Aorta (tissue), 5 donors: ENCODE measurements at regions not wholly inside any gene's neighbourhood (a gene's known extent, or its start where the extent isn't known, plus 50 kb on each side); places are given as distances from the start of the nearest gene placed in this dataset.

Source experiments
- ATAC-seq: fragments of 200-7000 bp; cut with Tn5 transposase; one replicate; pipeline ENCODE4 v1.9.1; 2022; ENCODE audit warnings: moderate library complexity; ENCODE audit not compliant: low FRiP score
- DNase-seq, 2 donors: peaks; one replicate each; pipeline ENCODE4 v3.0.0-alpha.2; 2020
- H3K27ac ChIP-seq, 2 donors: one replicate each; pipeline ENCODE4 v1.5.1; 2013; ENCODE audit warnings: low read length in 2 of 2, mild to moderate bottlenecking in 2 of 2, moderate library complexity in 2 of 2, control low read depth in 1 of 2, inconsistent platforms in 1 of 2, low read depth in 1 of 2
- H3K27me3 ChIP-seq, 2 donors: one replicate each; pipeline ENCODE4 v1.6.1; 2013; ENCODE audit warnings: control low read depth in 1 of 2, low read length in 1 of 2, mild to moderate bottlenecking in 1 of 2, moderate library complexity in 1 of 2; ENCODE audit not compliant: insufficient read depth in 2 of 2, control insufficient read depth in 1 of 2
- H3K36me3 ChIP-seq, 2 donors: one replicate each; pipeline ENCODE4 v1.6.1; 2013; ENCODE audit warnings: control low read depth in 1 of 2, low read length in 1 of 2, mild to moderate bottlenecking in 1 of 2; ENCODE audit not compliant: insufficient read depth in 2 of 2, control insufficient read depth in 1 of 2
- H3K4me1 ChIP-seq, 2 donors: one replicate each; pipeline ENCODE4 v1.6.1; 2013; ENCODE audit warnings: low read length in 2 of 2, control low read depth in 1 of 2, mild to moderate bottlenecking in 1 of 2, moderate library complexity in 1 of 2; ENCODE audit not compliant: insufficient read depth in 2 of 2, control insufficient read depth in 1 of 2
- H3K4me3 ChIP-seq, 2 donors: one replicate each; pipeline ENCODE4 v1.5.1; 2013; ENCODE audit warnings: low read length in 2 of 2, control low read depth in 1 of 2, mild to moderate bottlenecking in 1 of 2
- H3K9me3 ChIP-seq: one replicate; pipeline ENCODE4 v1.6.1; 2013; ENCODE audit warnings: mild to moderate bottlenecking, low read length; ENCODE audit not compliant: control insufficient read depth
- WGBS, 2 donors: extraction: QIAGEN DNeasy Blood & Tissue Kit; methylation state at CpG; one replicate each; pipeline ENCODE4 v1.1.7; 2013; 5-methylcytosine and 5-hydroxymethylcytosine counted together
- intact Hi-C, 2 donors: fragments of 100-400 bp; cut with DNase I; formaldehyde crosslinking; loops; one replicate each; pipeline versions ENCODE4 v1.14.2 to v1.15.0; 2022
- donor health status: healthy with polysubstance abuse.
- donor health status: Bipolar disorder and iron deficiency.
- donor health status: DM: no; HTN: no; CAD: no.
- donor health status: DM: no; HTN: no; CAD: no.
- donor health status: DM: yes; HTN: yes; CAD: no.

DNA sequence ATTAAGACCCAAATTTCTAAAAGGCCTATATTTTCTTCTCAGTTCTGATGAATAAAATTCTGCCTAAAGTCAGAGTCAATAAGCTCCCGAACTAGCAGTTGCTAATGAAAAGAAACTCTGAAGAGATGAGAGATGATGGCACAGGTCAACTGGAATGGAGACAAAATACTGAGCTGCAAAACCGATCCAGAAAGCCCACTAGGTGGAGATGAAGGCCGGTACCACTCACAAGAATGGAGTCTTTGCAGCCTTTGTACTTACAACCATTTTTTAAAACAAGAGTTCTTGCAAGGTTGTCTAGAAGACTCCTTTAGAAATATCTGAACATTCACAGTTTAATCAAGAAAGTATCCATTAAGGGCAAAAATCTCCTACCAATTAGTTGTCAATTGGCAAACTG is 119.9 kb upstream of the TJP1 start:
- DNase-seq (no peak), ATAC-seq (no peak)
- intact Hi-C loops, result loop anchor here in 1 of 2 donors (10.0 kb wide), 1 partner anchor 103 kb away; no protein-coding TSS in a partner anchor
- H3K36me3 ChIP-seq, result no peaks in the 10 kb centered on the region
- H3K9me3 ChIP-seq, result no peaks in the 10 kb centered on the region
- WGBS, 2 donors, result 56 to 59% methylated on average over 3 of the region's 3 CpGs
- no peaks in the 10 kb centered on the region for H3K4me1 ChIP-seq
- no peak overlapping the region for H3K4me3 ChIP-seq
- no peaks in the 10 kb centered on the region for H3K27me3 ChIP-seq
- no peak overlapping the region for H3K27ac ChIP-seq

- Histone ChIP-seq H3K9me3 (no peaks in the 10 kb centered on the region), H3K27me3 (no peaks in the 10 kb centered on the region), H3K36me3 (no peaks in the 10 kb centered on the region), H3K4me1 (no peaks in the 10 kb centered on the region), H3K27ac (no peak overlapping the region), H3K4me3 (no peak overlapping the region)
- 100% methylated on average over 1 of the region's 1 CpG for WGBS, 2 donors
- DNase-seq (no peak), ATAC-seq (no peak)
- intact Hi-C loops, result loop anchor here in 1 of 2 donors (5.0 kb wide), 1 partner anchor 192 kb away; no protein-coding TSS in a partner anchor
Observed at GRCh38 chr15:29939404-29939803, 117.1 kb upstream of the TJP1 start.

GRCh38 chr15:29938361-29939335 is 116.4 kb upstream of the TJP1 start:
- WGBS, 2 donors, result 57 to 59% methylated on average over 14 of the region's 14 CpGs
- intact Hi-C loops, result loop anchor here in 1 of 2 donors (5.0 kb wide), 1 partner anchor 191 kb away; no protein-coding TSS in a partner anchor

DNA sequence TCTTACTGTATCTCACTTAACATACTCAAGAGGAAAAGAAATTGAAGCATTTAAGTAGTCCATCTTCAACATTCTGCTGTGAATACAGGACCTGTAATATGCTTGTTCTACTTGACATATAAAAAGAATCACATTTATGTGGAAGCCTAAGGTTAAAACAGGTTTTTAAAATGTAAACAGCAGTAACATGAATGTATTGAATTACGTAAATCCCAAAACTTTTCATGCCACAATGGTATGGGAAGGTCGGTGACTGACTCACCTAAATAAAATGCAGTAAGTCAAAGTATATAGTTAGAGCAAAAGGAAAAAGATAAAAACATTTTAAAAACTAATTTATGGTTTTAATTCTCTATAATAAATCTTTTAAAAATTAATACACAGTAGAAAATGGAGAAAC is 115.7 kb upstream of the TJP1 start:
- Histone ChIP-seq H3K9me3 (no peaks in the 10 kb centered on the region), H3K27me3 (no peaks in the 10 kb centered on the region), H3K27ac (no peak overlapping the region), H3K4me1 (no peaks in the 10 kb centered on the region), H3K4me3 (no peak overlapping the region), H3K36me3 (no peaks in the 10 kb centered on the region)
- 75 to 82% methylated on average over 2 of the region's 2 CpGs for WGBS, 2 donors
- intact Hi-C loops, result loop anchor here in 1 of 2 donors (5.0 kb wide), 1 partner anchor 191 kb away; no protein-coding TSS in a partner anchor
- DNase-seq, result no peak
- ATAC-seq, result no peak

More at GRCh38 chr15:29938361-29939335, 116.4 kb upstream of the TJP1 start:
- Histone ChIP-seq H3K27ac (no peak overlapping the region), H3K4me1 (no peaks in the 10 kb centered on the region), H3K9me3 (no peaks in the 10 kb centered on the region), H3K4me3 (no peak overlapping the region), H3K27me3 (no peaks in the 10 kb centered on the region), H3K36me3 (no peaks in the 10 kb centered on the region)
- no peak for DNase-seq
- ATAC-seq, result no peak

- Histone ChIP-seq H3K9me3 (no peaks in the 10 kb centered on the region), H3K27ac (no peak overlapping the region), H3K27me3 (no peaks in the 10 kb centered on the region), H3K4me1 (no peaks in the 10 kb centered on the region), H3K36me3 (no peaks in the 10 kb centered on the region), H3K4me3 (no peak overlapping the region)
- WGBS, 2 donors, result 89 to 90% methylated on average over 10 of the region's 10 CpGs
- DNase-seq (no peak), ATAC-seq (no peak)
- intact Hi-C loops, result loop anchor here in 1 of 2 donors (5.0 kb wide), 1 partner anchor 189 kb away; no protein-coding TSS in a partner anchor
Observed at GRCh38 chr15:29936353-29937049, 114.2 kb upstream of the TJP1 start.

GRCh38 chr15:29935296-29936004 is 113.2 kb upstream of the TJP1 start:
- H3K36me3 ChIP-seq, result no peaks in the 10 kb centered on the region
- DNase-seq, result no peak
- no peaks in the 10 kb centered on the region for H3K27me3 ChIP-seq
- H3K9me3 ChIP-seq, result no peaks in the 10 kb centered on the region
- H3K27ac ChIP-seq, result no peak overlapping the region
- no peak overlapping the region for H3K4me3 ChIP-seq
- no peak for ATAC-seq
- H3K4me1 ChIP-seq, result no peaks in the 10 kb centered on the region
- intact Hi-C loops, result loop anchor here in 1 of 2 donors (5.0 kb wide), 1 partner anchor 188 kb away; no protein-coding TSS in a partner anchor
- 91 to 92% methylated on average over 3 of the region's 3 CpGs for WGBS, 2 donors

GRCh38 chr15:29934251-29934650 is 112.0 kb upstream of the TJP1 start:
- no peak for ATAC-seq
- Histone ChIP-seq H3K4me3 (no peak overlapping the region), H3K36me3 (no peaks in the 10 kb centered on the region), H3K27ac (no peak overlapping the region), H3K9me3 (no peaks in the 10 kb centered on the region), H3K27me3 (no peaks in the 10 kb centered on the region), H3K4me1 (no peaks in the 10 kb centered on the region)
- intact Hi-C loops, result loop anchor here in 1 of 2 donors (5.0 kb wide), 1 partner anchor 267 kb away; no protein-coding TSS in a partner anchor
- 68 to 75% methylated on average over 2 of the region's 2 CpGs for WGBS, 2 donors
- DNase-seq, result no peak
